ENCODE measurements at regions not wholly inside any gene's neighbourhood (a gene's known extent, or its start where the extent isn't known, plus 50 kb on each side); places are given as distances from the start of the nearest gene placed in this dataset.
"Not testable (repeated sequence)": the region's sequence is repeated elsewhere in the genome, so short reads cannot be mapped to it uniquely, and the experiment has no call there.

- no peak for DNase-seq (ENCODE audit: low spot score)
- intact Hi-C loops (cut with DNase I) = no loop called here
- WGBS = 31% methylated on average over 4 of the region's 4 CpGs
Observed at GRCh38 chr7:108662783-108663362, 93.2 kb downstream of the DNAJB9 start.

GRCh38 chr7:108663701-108664100, 94.0 kb downstream of the DNAJB9 start:
- intact Hi-C loops (cut with DNase I) = no loop called here
- WGBS = 97% methylated on average over 3 of the region's 3 CpGs
- Histone ChIP-seq H3K9me3 (no peaks in the 10 kb centered on the region), H3K27me3 (replicated peaks; ENCODE audit: insufficient read depth) (no peaks in the 10 kb centered on the region), H3K4me1 (replicated peaks) (no peaks in the 10 kb centered on the region), H3K4me3 (no peak overlapping the region), H3K27ac (no peak overlapping the region), H3K36me3 (no peaks in the 10 kb centered on the region)
- TF ChIP-seq CTCF (IDR thresholded peaks at IDR 0.05) (no peak), POLR2A (IDR thresholded peaks at IDR 0.05) (no peak), POLR2AphosphoS5 (IDR thresholded peaks at IDR 0.05) (no peak)
- DNase-seq (ENCODE audit: low spot score) = no peak

More at GRCh38 chr7:108662783-108663362, 93.2 kb downstream of the DNAJB9 start:
- TF ChIP-seq CTCF (IDR thresholded peaks at IDR 0.05) (no peak), POLR2AphosphoS5 (IDR thresholded peaks at IDR 0.05) (no peak), POLR2A (IDR thresholded peaks at IDR 0.05) (no peak)
- H3K27ac ChIP-seq = no peak overlapping the region
- no peak overlapping the region for H3K4me3 ChIP-seq
- H3K36me3 ChIP-seq = no peaks in the 10 kb centered on the region
- no peaks in the 10 kb centered on the region for H3K4me1 ChIP-seq (replicated peaks)
- no peaks in the 10 kb centered on the region for H3K27me3 ChIP-seq (replicated peaks; ENCODE audit: insufficient read depth)
- no peaks in the 10 kb centered on the region for H3K9me3 ChIP-seq

GRCh38 chr7:108667216-108667615, 97.5 kb downstream of the DNAJB9 start:
- DNase-seq (ENCODE audit: low spot score) = no peak
- Histone ChIP-seq H3K9me3 (no peaks in the 10 kb centered on the region), H3K36me3 (no peaks in the 10 kb centered on the region), H3K4me3 (no peak overlapping the region), H3K27me3 (replicated peaks; ENCODE audit: insufficient read depth) (no peaks in the 10 kb centered on the region), H3K4me1 (replicated peaks) (no peaks in the 10 kb centered on the region), H3K27ac (no peak overlapping the region)
- intact Hi-C loops (cut with DNase I) = no loop called here
- WGBS = 46% methylated on average over 2 of the region's 2 CpGs
- TF ChIP-seq POLR2A (IDR thresholded peaks at IDR 0.05) (no peak), CTCF (IDR thresholded peaks at IDR 0.05) (no peak), POLR2AphosphoS5 (IDR thresholded peaks at IDR 0.05) (no peak)

GRCh38 chr7:108669958-108670357, 100.3 kb downstream of the DNAJB9 start:
- intact Hi-C loops (cut with DNase I) = no loop called here
- Histone ChIP-seq H3K4me1 (replicated peaks) (no peaks in the 10 kb centered on the region), H3K36me3 (no peaks in the 10 kb centered on the region), H3K9me3 (no peaks in the 10 kb centered on the region), H3K4me3 (no peak overlapping the region), H3K27ac (no peak overlapping the region), H3K27me3 (replicated peaks; ENCODE audit: insufficient read depth) (no peaks in the 10 kb centered on the region)
- DNase-seq (ENCODE audit: low spot score) = no peak
- TF ChIP-seq POLR2A (IDR thresholded peaks at IDR 0.05) = no peak
- TF ChIP-seq CTCF (IDR thresholded peaks at IDR 0.05) = no peak
- TF ChIP-seq POLR2AphosphoS5 (IDR thresholded peaks at IDR 0.05) = no peak

- DNase-seq (ENCODE audit: low spot score); H3K4me1 ChIP-seq (replicated peaks); intact Hi-C loops (cut with DNase I); H3K4me3 ChIP-seq; H3K27me3 ChIP-seq (replicated peaks; ENCODE audit: insufficient read depth); H3K9me3 ChIP-seq; H3K36me3 ChIP-seq; H3K27ac ChIP-seq: not testable (repeated sequence)
- 61% methylated on average over 3 of the region's 3 CpGs for WGBS
Observed at GRCh38 chr7:108673699-108674098, 104.0 kb downstream of the DNAJB9 start.
